GM18868 (cell line): ENCODE measurements at regions not wholly inside any gene's neighbourhood (a gene's known extent, or its start where the extent isn't known, plus 50 kb on each side); places are given as distances from the start of the nearest gene placed in this dataset.
"Not testable (repeated sequence)": the region's sequence is repeated elsewhere in the genome, so short reads cannot be mapped to it uniquely, and the experiment has no call there.

Experiments
- ATAC-seq: cut with Tn5 transposase; IDR thresholded peaks from one replicate; pipeline ENCODE4 v1.9.1; 2021; ENCODE audit warnings: mild to moderate bottlenecking, moderate library complexity; ENCODE audit not compliant: unreplicated experiment

- ATAC-seq: not testable (repeated sequence)
Observed at GRCh38 chrX:131696989-131697388, 153.1 kb downstream of the OR13H1 start.

- no peak for ATAC-seq
Observed at GRCh38 chrX:131703646-131704045, 159.8 kb downstream of the OR13H1 start.

- no peak for ATAC-seq
Observed at GRCh38 chrX:131704136-131704695, 160.3 kb downstream of the OR13H1 start.

GRCh38 chrX:131709553-131709952 is 165.7 kb downstream of the OR13H1 start:
- no peak for ATAC-seq

GRCh38 chrX:131711478-131711867 is 167.6 kb downstream of the OR13H1 start:
- no peak for ATAC-seq

GRCh38 chrX:131723646-131724045 is 179.8 kb downstream of the OR13H1 start:
- ATAC-seq: no peak

- no peak for ATAC-seq
Observed at GRCh38 chrX:131724292-131724691, 180.4 kb downstream of the OR13H1 start.

GRCh38 chrX:131725001-131725654 is 181.3 kb downstream of the OR13H1 start:
- no peak for ATAC-seq

- ATAC-seq: no peak
Observed at GRCh38 chrX:131727778-131728177, 183.9 kb downstream of the OR13H1 start.

GRCh38 chrX:131728295-131729145 is 184.6 kb downstream of the OR13H1 start:
- no peak for ATAC-seq

GRCh38 chrX:131729295-131729694 is 185.4 kb downstream of the OR13H1 start:
- no peak for ATAC-seq

- ATAC-seq: no peak
Observed at GRCh38 chrX:131734621-131735020, 190.7 kb downstream of the OR13H1 start.

- no peak for ATAC-seq
Observed at GRCh38 chrX:131735127-131735526, 191.3 kb downstream of the OR13H1 start.

- no peak for ATAC-seq
Observed at GRCh38 chrX:131739823-131740222, 195.9 kb downstream of the OR13H1 start.

GRCh38 chrX:131741103-131741581 is 197.3 kb downstream of the OR13H1 start:
- no peak for ATAC-seq

- ATAC-seq: no peak
Observed at GRCh38 chrX:131745942-131746489, 202.1 kb downstream of the OR13H1 start.

GRCh38 chrX:131746491-131746968 is 202.7 kb downstream of the OR13H1 start:
- no peak for ATAC-seq

- no peak for ATAC-seq
Observed at GRCh38 chrX:131747173-131747572, 203.3 kb downstream of the OR13H1 start.

- no peak for ATAC-seq
Observed at GRCh38 chrX:131752493-131753198, 208.8 kb downstream of the OR13H1 start.

GRCh38 chrX:131762802-131763234 is 218.9 kb downstream of the OR13H1 start:
- no peak for ATAC-seq

GRCh38 chrX:131763674-131764073 is 219.8 kb downstream of the OR13H1 start:
- no peak for ATAC-seq
